NCI-H2107 (cell line): ENCODE measurements at regions not wholly inside any gene's neighbourhood (a gene's known extent, or its start where the extent isn't known, plus 50 kb on each side); places are given as distances from the start of the nearest gene placed in this dataset.

Experiments used
- DNase-seq: peaks from one replicate; lab custom pipeline; 2025; lab: John Stamatoyannopoulos, UW

GRCh38 chr4:159444678-159445077 lies 341.8 kb downstream of the RAPGEF2 start:
- no peak for DNase-seq

- no peak for DNase-seq
These were observed 342.8 kb downstream of the RAPGEF2 start for GRCh38 chr4:159445692-159446091.

- peak; percentile 6 for DNase-seq
These were observed 343.5 kb downstream of the RAPGEF2 start for GRCh38 chr4:159446266-159446976.

- DNase-seq = no peak
These were observed 344.4 kb downstream of the RAPGEF2 start for GRCh38 chr4:159447296-159447695.

GRCh38 chr4:159451006-159451405 lies 348.1 kb downstream of the RAPGEF2 start:
- DNase-seq = no peak

- DNase-seq = no peak
These were observed 352.9 kb downstream of the RAPGEF2 start for GRCh38 chr4:159455675-159456237.

- DNase-seq = no peak
These were observed 357.5 kb downstream of the RAPGEF2 start for GRCh38 chr4:159460371-159460770.

- no peak for DNase-seq
These were observed 360.4 kb downstream of the RAPGEF2 start for GRCh38 chr4:159463235-159463634.

GRCh38 chr4:159464302-159464701 lies 361.4 kb downstream of the RAPGEF2 start:
- DNase-seq = no peak

- DNase-seq = no peak
These were observed 374.0 kb downstream of the RAPGEF2 start for GRCh38 chr4:159476886-159477285.

GRCh38 chr4:159480826-159481225 lies 377.9 kb downstream of the RAPGEF2 start:
- no peak for DNase-seq

GRCh38 chr4:159481936-159482335 lies 379.1 kb downstream of the RAPGEF2 start:
- no peak for DNase-seq

GRCh38 chr4:159483110-159483781 lies 380.4 kb downstream of the RAPGEF2 start:
- no peak for DNase-seq

- DNase-seq = no peak
These were observed 381.2 kb downstream of the RAPGEF2 start for GRCh38 chr4:159483782-159484741.

GRCh38 chr4:159484864-159485263 lies 382.0 kb downstream of the RAPGEF2 start:
- DNase-seq = no peak

- DNase-seq = no peak
These were observed 384.4 kb downstream of the RAPGEF2 start for GRCh38 chr4:159487284-159487747.

GRCh38 chr4:159489646-159490045 lies 386.8 kb downstream of the RAPGEF2 start:
- no peak for DNase-seq

- no peak for DNase-seq
These were observed 392.8 kb downstream of the RAPGEF2 start for GRCh38 chr4:159495515-159496236.

GRCh38 chr4:159496248-159496647 lies 393.4 kb downstream of the RAPGEF2 start:
- no peak for DNase-seq

GRCh38 chr4:159497936-159498335 lies 395.1 kb downstream of the RAPGEF2 start:
- no peak for DNase-seq

GRCh38 chr4:159498446-159499115 lies 395.7 kb downstream of the RAPGEF2 start:
- DNase-seq = no peak
